ENCODE measurements at regions not wholly inside any gene's neighbourhood (a gene's known extent, or its start where the extent isn't known, plus 50 kb on each side); places are given as distances from the start of the nearest gene placed in this dataset.

- no peaks in the 10 kb centered on the region for H3K9me3 ChIP-seq (replicated peaks)
- no peak overlapping the region for H3K27ac ChIP-seq (replicated peaks)
- intact Hi-C loops (cut with micrococcal nuclease), result no loop called here
- no peak overlapping the region for H3K4me3 ChIP-seq
- H3K27me3 ChIP-seq (ENCODE audit: low read depth), result no peaks in the 10 kb centered on the region
- no peaks in the 10 kb centered on the region for H3K36me3 ChIP-seq
- no peak for DNase-seq
- H3K4me1 ChIP-seq, result no peaks in the 10 kb centered on the region
- no peak for TF ChIP-seq CTCF (IDR thresholded peaks at IDR 0.05; ENCODE audit: borderline replicate concordance)
Measured at GRCh38 chr17:70239391-70239826, 70.1 kb downstream of the KCNJ2 start.

GRCh38 chr17:70241071-70241470, 71.7 kb downstream of the KCNJ2 start:
- Histone ChIP-seq H3K36me3 (no peaks in the 10 kb centered on the region), H3K27ac (replicated peaks) (no peak overlapping the region), H3K27me3 (ENCODE audit: low read depth) (no peaks in the 10 kb centered on the region), H3K9me3 (replicated peaks) (no peaks in the 10 kb centered on the region), H3K4me1 (no peaks in the 10 kb centered on the region), H3K4me3 (no peak overlapping the region)
- no peak for DNase-seq
- intact Hi-C loops (cut with micrococcal nuclease), result no loop called here
- no peak for TF ChIP-seq CTCF (IDR thresholded peaks at IDR 0.05; ENCODE audit: borderline replicate concordance)

GRCh38 chr17:70242781-70243437, 73.6 kb downstream of the KCNJ2 start:
- Histone ChIP-seq H3K27me3 (ENCODE audit: low read depth) (no peaks in the 10 kb centered on the region), H3K4me3 (no peak overlapping the region), H3K27ac (replicated peaks) (no peak overlapping the region), H3K9me3 (replicated peaks) (peaks cover 5% of the 10 kb centered on the region), H3K36me3 (no peaks in the 10 kb centered on the region), H3K4me1 (no peaks in the 10 kb centered on the region)
- TF ChIP-seq CTCF (IDR thresholded peaks at IDR 0.05; ENCODE audit: borderline replicate concordance), result no peak
- intact Hi-C loops (cut with micrococcal nuclease), result no loop called here
- DNase-seq, result no peak

GRCh38 chr17:70251706-70252105, 82.4 kb downstream of the KCNJ2 start:
- H3K4me1 ChIP-seq, result no peaks in the 10 kb centered on the region
- H3K4me3 ChIP-seq, result no peak overlapping the region
- no peak for TF ChIP-seq CTCF (IDR thresholded peaks at IDR 0.05; ENCODE audit: borderline replicate concordance)
- peaks cover 13% of the 10 kb centered on the region for H3K9me3 ChIP-seq (replicated peaks)
- intact Hi-C loops (cut with micrococcal nuclease), result no loop called here
- H3K27ac ChIP-seq (replicated peaks), result no peak overlapping the region
- H3K27me3 ChIP-seq (ENCODE audit: low read depth), result no peaks in the 10 kb centered on the region
- no peak for DNase-seq
- H3K36me3 ChIP-seq, result no peaks in the 10 kb centered on the region

- H3K9me3 ChIP-seq (replicated peaks), result no peaks in the 10 kb centered on the region
- H3K27me3 ChIP-seq (ENCODE audit: low read depth), result no peaks in the 10 kb centered on the region
- H3K27ac ChIP-seq (replicated peaks), result no peak overlapping the region
- no peak for TF ChIP-seq CTCF (IDR thresholded peaks at IDR 0.05; ENCODE audit: borderline replicate concordance)
- intact Hi-C loops (cut with micrococcal nuclease), result no loop called here
- no peaks in the 10 kb centered on the region for H3K36me3 ChIP-seq
- DNase-seq, result no peak
- H3K4me1 ChIP-seq, result no peaks in the 10 kb centered on the region
- H3K4me3 ChIP-seq, result no peak overlapping the region
Measured at GRCh38 chr17:70254735-70255460, 85.6 kb downstream of the KCNJ2 start.
